ENCODE measurements at regions not wholly inside any gene's neighbourhood (a gene's known extent, or its start where the extent isn't known, plus 50 kb on each side); places are given as distances from the start of the nearest gene placed in this dataset.
"Not testable (repeated sequence)": the region's sequence is repeated elsewhere in the genome, so short reads cannot be mapped to it uniquely, and the experiment has no call there.

GRCh38 chr7:136479922-136480321 is 388.5 kb upstream of the CHRM2 start:
- H3K27ac Mint-ChIP-seq = no peak overlapping the region
- H3K4me3 Mint-ChIP-seq = no peak overlapping the region
- H3K36me3 Mint-ChIP-seq (ENCODE audit: low read depth) = no peaks in the 10 kb centered on the region
- H3K9me3 Mint-ChIP-seq = peaks cover 17% of the 10 kb centered on the region
- no peaks in the 10 kb centered on the region for H3K27me3 Mint-ChIP-seq
- H3K4me1 Mint-ChIP-seq (ENCODE audit: low read depth) = no peaks in the 10 kb centered on the region

GRCh38 chr7:136470179-136470578 is 398.3 kb upstream of the CHRM2 start:
- Mint-ChIP-seq H3K27ac (no peak overlapping the region), H3K27me3 (no peaks in the 10 kb centered on the region), H3K36me3 (ENCODE audit: low read depth) (no peaks in the 10 kb centered on the region), H3K4me1 (ENCODE audit: low read depth) (no peaks in the 10 kb centered on the region), H3K4me3 (no peak overlapping the region), H3K9me3 (peaks cover 16% of the 10 kb centered on the region)

- Mint-ChIP-seq H3K27ac (no peak overlapping the region), H3K36me3 (ENCODE audit: low read depth) (no peaks in the 10 kb centered on the region), H3K4me1 (ENCODE audit: low read depth) (no peaks in the 10 kb centered on the region), H3K9me3 (peaks cover 14% of the 10 kb centered on the region), H3K4me3 (no peak overlapping the region), H3K27me3 (no peaks in the 10 kb centered on the region)
Measured at GRCh38 chr7:136452949-136453348, 415.5 kb upstream of the CHRM2 start.

GRCh38 chr7:136446751-136447150 is 421.7 kb upstream of the CHRM2 start:
- no peak overlapping the region for H3K4me3 Mint-ChIP-seq
- H3K4me1 Mint-ChIP-seq (ENCODE audit: low read depth) = no peaks in the 10 kb centered on the region
- no peaks in the 10 kb centered on the region for H3K36me3 Mint-ChIP-seq (ENCODE audit: low read depth)

GRCh38 chr7:136441835-136442234 is 426.6 kb upstream of the CHRM2 start:
- H3K9me3 Mint-ChIP-seq = peaks cover 20% of the 10 kb centered on the region
- H3K4me3 Mint-ChIP-seq = no peak overlapping the region
- H3K27ac Mint-ChIP-seq = no peak overlapping the region
- H3K36me3 Mint-ChIP-seq (ENCODE audit: low read depth) = no peaks in the 10 kb centered on the region
- no peaks in the 10 kb centered on the region for H3K4me1 Mint-ChIP-seq (ENCODE audit: low read depth)
- H3K27me3 Mint-ChIP-seq = no peaks in the 10 kb centered on the region

More at GRCh38 chr7:136446751-136447150, 421.7 kb upstream of the CHRM2 start:
- Mint-ChIP-seq H3K27me3 (no peaks in the 10 kb centered on the region), H3K9me3 (peaks cover 9% of the 10 kb centered on the region), H3K27ac (no peak overlapping the region)

GRCh38 chr7:136431736-136432135 is 436.7 kb upstream of the CHRM2 start:
- H3K9me3 Mint-ChIP-seq; H3K36me3 Mint-ChIP-seq (ENCODE audit: low read depth); H3K27ac Mint-ChIP-seq; H3K4me1 Mint-ChIP-seq (ENCODE audit: low read depth); H3K27me3 Mint-ChIP-seq; H3K4me3 Mint-ChIP-seq: not testable (repeated sequence)

GRCh38 chr7:136424058-136424457 is 444.4 kb upstream of the CHRM2 start:
- no peak overlapping the region for H3K4me3 Mint-ChIP-seq
- H3K27me3 Mint-ChIP-seq = no peaks in the 10 kb centered on the region
- no peaks in the 10 kb centered on the region for H3K4me1 Mint-ChIP-seq (ENCODE audit: low read depth)
- peaks cover 20% of the 10 kb centered on the region for H3K9me3 Mint-ChIP-seq
- H3K36me3 Mint-ChIP-seq (ENCODE audit: low read depth) = no peaks in the 10 kb centered on the region
- no peak overlapping the region for H3K27ac Mint-ChIP-seq

- not testable (repeated sequence) for H3K4me3 Mint-ChIP-seq; H3K36me3 Mint-ChIP-seq (ENCODE audit: low read depth); H3K27ac Mint-ChIP-seq; H3K27me3 Mint-ChIP-seq; H3K4me1 Mint-ChIP-seq (ENCODE audit: low read depth)
- peaks cover 17% of the 10 kb centered on the region for H3K9me3 Mint-ChIP-seq
Measured at GRCh38 chr7:136419740-136420139, 442.6 kb upstream of the MTPN start.

GRCh38 chr7:136412952-136413351 is 435.8 kb upstream of the MTPN start:
- no peaks in the 10 kb centered on the region for H3K9me3 Mint-ChIP-seq
- no peaks in the 10 kb centered on the region for H3K4me1 Mint-ChIP-seq (ENCODE audit: low read depth)
- no peaks in the 10 kb centered on the region for H3K27me3 Mint-ChIP-seq
- no peak overlapping the region for H3K27ac Mint-ChIP-seq
- no peak overlapping the region for H3K4me3 Mint-ChIP-seq
- H3K36me3 Mint-ChIP-seq (ENCODE audit: low read depth) = no peaks in the 10 kb centered on the region

- no peaks in the 10 kb centered on the region for H3K9me3 Mint-ChIP-seq
- H3K27ac Mint-ChIP-seq = no peak overlapping the region
- peaks cover 7% of the 10 kb centered on the region for H3K27me3 Mint-ChIP-seq
- no peaks in the 10 kb centered on the region for H3K36me3 Mint-ChIP-seq (ENCODE audit: low read depth)
- peaks cover 7% of the 10 kb centered on the region for H3K4me1 Mint-ChIP-seq (ENCODE audit: low read depth)
- no peak overlapping the region for H3K4me3 Mint-ChIP-seq
Measured at GRCh38 chr7:136405931-136406777, 429.0 kb upstream of the MTPN start.

- H3K27ac Mint-ChIP-seq = no peak overlapping the region
- no peaks in the 10 kb centered on the region for H3K36me3 Mint-ChIP-seq (ENCODE audit: low read depth)
- no peaks in the 10 kb centered on the region for H3K9me3 Mint-ChIP-seq
- H3K4me1 Mint-ChIP-seq (ENCODE audit: low read depth) = peaks cover 7% of the 10 kb centered on the region
- peaks cover 7% of the 10 kb centered on the region for H3K27me3 Mint-ChIP-seq
- no peak overlapping the region for H3K4me3 Mint-ChIP-seq
Measured at GRCh38 chr7:136403591-136403990, 426.4 kb upstream of the MTPN start.

GRCh38 chr7:136400877-136401276 is 423.7 kb upstream of the MTPN start:
- H3K36me3 Mint-ChIP-seq (ENCODE audit: low read depth) = no peaks in the 10 kb centered on the region
- H3K9me3 Mint-ChIP-seq = no peaks in the 10 kb centered on the region
- H3K4me3 Mint-ChIP-seq = no peak overlapping the region
- H3K27ac Mint-ChIP-seq = no peak overlapping the region
- H3K4me1 Mint-ChIP-seq (ENCODE audit: low read depth) = no peaks in the 10 kb centered on the region
- no peaks in the 10 kb centered on the region for H3K27me3 Mint-ChIP-seq

- Mint-ChIP-seq H3K4me3 (no peak overlapping the region), H3K4me1 (ENCODE audit: low read depth) (no peaks in the 10 kb centered on the region), H3K36me3 (ENCODE audit: low read depth) (no peaks in the 10 kb centered on the region), H3K27ac (no peak overlapping the region), H3K9me3 (no peaks in the 10 kb centered on the region), H3K27me3 (no peaks in the 10 kb centered on the region)
Measured at GRCh38 chr7:136399385-136399784, 422.2 kb upstream of the MTPN start.

GRCh38 chr7:136392856-136393255 is 415.7 kb upstream of the MTPN start:
- no peaks in the 10 kb centered on the region for H3K9me3 Mint-ChIP-seq
- no peaks in the 10 kb centered on the region for H3K36me3 Mint-ChIP-seq (ENCODE audit: low read depth)
- H3K27ac Mint-ChIP-seq = no peak overlapping the region
- H3K4me3 Mint-ChIP-seq = no peak overlapping the region
- H3K27me3 Mint-ChIP-seq = no peaks in the 10 kb centered on the region
- H3K4me1 Mint-ChIP-seq (ENCODE audit: low read depth) = no peaks in the 10 kb centered on the region

GRCh38 chr7:136391371-136391770 is 414.2 kb upstream of the MTPN start:
- Mint-ChIP-seq H3K27ac (no peak overlapping the region), H3K9me3 (no peaks in the 10 kb centered on the region), H3K4me3 (no peak overlapping the region), H3K27me3 (no peaks in the 10 kb centered on the region), H3K36me3 (ENCODE audit: low read depth) (no peaks in the 10 kb centered on the region), H3K4me1 (ENCODE audit: low read depth) (no peaks in the 10 kb centered on the region)

- no peaks in the 10 kb centered on the region for H3K36me3 Mint-ChIP-seq (ENCODE audit: low read depth)
- no peaks in the 10 kb centered on the region for H3K27me3 Mint-ChIP-seq
- H3K4me1 Mint-ChIP-seq (ENCODE audit: low read depth) = no peaks in the 10 kb centered on the region
- no peaks in the 10 kb centered on the region for H3K9me3 Mint-ChIP-seq
- H3K27ac Mint-ChIP-seq = no peak overlapping the region
- H3K4me3 Mint-ChIP-seq = no peak overlapping the region
Measured at GRCh38 chr7:136389933-136390332, 412.8 kb upstream of the MTPN start.
